ENCODE measurements at regions not wholly inside any gene's neighbourhood (a gene's known extent, or its start where the extent isn't known, plus 50 kb on each side); places are given as distances from the start of the nearest gene placed in this dataset.

- H3K36me3 ChIP-seq, result no peaks in the 10 kb centered on the region
- WGBS, result 79% methylated on average over 1 of the region's 1 CpG
- no peaks in the 10 kb centered on the region for H3K27me3 ChIP-seq
- no peak overlapping the region for H3K4me3 ChIP-seq
- TF ChIP-seq EP300 (IDR thresholded peaks at IDR 0.05) (no peak), POLR2A (IDR thresholded peaks at IDR 0.05) (no peak), CTCF (IDR thresholded peaks at IDR 0.05) (no peak), POLR2AphosphoS5 (IDR thresholded peaks at IDR 0.05) (no peak)
- H3K9me3 ChIP-seq, result no peaks in the 10 kb centered on the region
- H3K4me1 ChIP-seq, result no peaks in the 10 kb centered on the region
- H3K27ac ChIP-seq, result no peak overlapping the region
- DNase-seq (ENCODE audit: low spot score in 2 of 2), result no peak
These were observed 1921.9 kb downstream of the OLFM4 start for GRCh38 chr13:54950546-54950945.

- DNase-seq (ENCODE audit: low spot score in 2 of 2), result no peak
- Histone ChIP-seq H3K9me3 (no peaks in the 10 kb centered on the region), H3K27me3 (no peaks in the 10 kb centered on the region), H3K4me1 (no peaks in the 10 kb centered on the region), H3K4me3 (no peak overlapping the region), H3K27ac (no peak overlapping the region), H3K36me3 (no peaks in the 10 kb centered on the region)
- TF ChIP-seq POLR2A (IDR thresholded peaks at IDR 0.05) (no peak), CTCF (IDR thresholded peaks at IDR 0.05) (no peak), POLR2AphosphoS5 (IDR thresholded peaks at IDR 0.05) (no peak), EP300 (IDR thresholded peaks at IDR 0.05) (no peak)
- WGBS, result 51% methylated on average over 1 of the region's 1 CpG
These were observed 1925.2 kb downstream of the OLFM4 start for GRCh38 chr13:54953786-54954185.

- 88% methylated on average over 6 of the region's 12 CpGs for WGBS
- no peaks in the 10 kb centered on the region for H3K4me1 ChIP-seq
- H3K27me3 ChIP-seq, result no peaks in the 10 kb centered on the region
- H3K9me3 ChIP-seq, result peaks cover 6% of the 10 kb centered on the region
- TF ChIP-seq CTCF (IDR thresholded peaks at IDR 0.05) (no peak), EP300 (IDR thresholded peaks at IDR 0.05) (no peak), POLR2AphosphoS5 (IDR thresholded peaks at IDR 0.05) (no peak)
- no peak overlapping the region for H3K27ac ChIP-seq
- no peak overlapping the region for H3K4me3 ChIP-seq
- H3K36me3 ChIP-seq, result no peaks in the 10 kb centered on the region
- DNase-seq (ENCODE audit: low spot score in 2 of 2), result no peak
These were observed 1930.2 kb downstream of the OLFM4 start for GRCh38 chr13:54958781-54959180.

- DNase-seq (ENCODE audit: low spot score in 2 of 2), result no peak
- H3K4me3 ChIP-seq, result no peak overlapping the region
- no peaks in the 10 kb centered on the region for H3K27me3 ChIP-seq
- H3K4me1 ChIP-seq, result no peaks in the 10 kb centered on the region
- peaks cover 6% of the 10 kb centered on the region for H3K9me3 ChIP-seq
- no peaks in the 10 kb centered on the region for H3K36me3 ChIP-seq
- WGBS, result 84% methylated on average over 2 of the region's 2 CpGs
- TF ChIP-seq POLR2A (IDR thresholded peaks at IDR 0.05) (no peak), POLR2AphosphoS5 (IDR thresholded peaks at IDR 0.05) (no peak), EP300 (IDR thresholded peaks at IDR 0.05) (no peak), CTCF (IDR thresholded peaks at IDR 0.05) (no peak)
- H3K27ac ChIP-seq, result no peak overlapping the region
These were observed 1937.3 kb downstream of the OLFM4 start for GRCh38 chr13:54965881-54966280.

- Histone ChIP-seq H3K27ac (no peak overlapping the region), H3K4me3 (no peak overlapping the region), H3K27me3 (no peaks in the 10 kb centered on the region), H3K9me3 (no peaks in the 10 kb centered on the region), H3K36me3 (no peaks in the 10 kb centered on the region), H3K4me1 (no peaks in the 10 kb centered on the region)
- TF ChIP-seq POLR2AphosphoS5 (IDR thresholded peaks at IDR 0.05) (no peak), CTCF (IDR thresholded peaks at IDR 0.05) (no peak), POLR2A (IDR thresholded peaks at IDR 0.05) (no peak), EP300 (IDR thresholded peaks at IDR 0.05) (no peak)
- DNase-seq (ENCODE audit: low spot score in 2 of 2), result no peak
- 74% methylated on average over 5 of the region's 5 CpGs for WGBS
These were observed 1944.2 kb downstream of the OLFM4 start for GRCh38 chr13:54972838-54973237.

All from suprapubic skin (tissue), 4 donors.